ENCODE measurements at regions not wholly inside any gene's neighbourhood (a gene's known extent, or its start where the extent isn't known, plus 50 kb on each side); places are given as distances from the start of the nearest gene placed in this dataset.

DNA sequence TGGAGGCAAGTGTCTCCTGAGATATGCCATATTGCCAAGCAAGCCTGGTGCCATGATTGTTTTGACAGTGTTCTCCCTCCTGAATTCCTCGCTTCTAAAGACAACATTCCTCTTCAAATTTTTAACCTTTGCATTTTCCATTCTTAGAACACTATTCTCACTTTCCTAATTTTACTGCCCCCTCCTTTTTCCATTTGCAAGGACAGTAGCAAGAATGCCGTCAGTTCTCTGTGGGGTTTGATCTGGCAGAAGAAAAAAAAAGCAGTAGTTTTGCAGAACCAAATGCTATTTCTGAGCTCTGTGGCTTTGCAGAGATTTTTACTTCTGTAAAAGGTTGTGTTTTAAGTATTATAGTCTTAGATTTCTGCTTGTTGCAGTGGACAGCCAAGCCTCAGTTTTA, 295.2 kb downstream of the NUAK1 start:
- peaks cover 0 to 3% (median 0%) of the 10 kb centered on the region in 5 donors for H3K27me3 Mint-ChIP-seq

GRCh38 chr12:105843986-105844760, 294.6 kb downstream of the NUAK1 start:
- CTCF ChIA-PET, result no interaction called here
- DNase-seq, result no peak

More for the DNA sequence above, 295.2 kb downstream of the NUAK1 start:
- Histone ChIP-seq H3K9me3 (ENCODE audit: control insufficient read depth in 2 of 3, low read length in 3 of 3) (no peaks in the 10 kb centered on the region), H3K27ac (ENCODE audit: low read depth, low read length) (no peak overlapping the region), H3K4me1 (ENCODE audit: control insufficient read depth in 2 of 2, insufficient read depth in 2 of 2, low read length in 2 of 2) (no peaks in the 10 kb centered on the region), H3K27me3 (ENCODE audit: control insufficient read depth in 2 of 2, insufficient read depth in 2 of 2, low read length in 2 of 2) (no peaks in the 10 kb centered on the region), H3K4me3 (ENCODE audit: low read length) (no peak overlapping the region), H3K36me3 (ENCODE audit: control insufficient read depth in 2 of 3, insufficient read depth in 3 of 3, low read length in 3 of 3) (no peaks in the 10 kb centered on the region)
- no peaks in the 10 kb centered on the region for H3K4me1 Mint-ChIP-seq
- POLR2A ChIA-PET, result no interaction called here
- intact Hi-C loops (cut with micrococcal nuclease), result no loop called here
- DNase-seq (no peak), ATAC-seq (no peak)
- CTCF ChIA-PET, result no interaction called here
- H3K9me3 Mint-ChIP-seq, result peaks cover 0 to 2% (median 0%) of the 10 kb centered on the region in 11 donors
- H3K36me3 Mint-ChIP-seq, result no peaks in the 10 kb centered on the region
- no peak overlapping the region for H3K4me3 Mint-ChIP-seq
- H3K27ac Mint-ChIP-seq, result no peak overlapping the region

GRCh38 chr12:105846331-105846730, 292.4 kb downstream of the NUAK1 start:
- intact Hi-C loops (cut with micrococcal nuclease), result no loop called here
- ATAC-seq, result no peak
- H3K36me3 Mint-ChIP-seq, result no peaks in the 10 kb centered on the region
- no peaks in the 10 kb centered on the region for H3K36me3 ChIP-seq (ENCODE audit: control insufficient read depth in 2 of 3, insufficient read depth in 3 of 3, low read length in 3 of 3)
- H3K27ac Mint-ChIP-seq, result no peak overlapping the region
- CTCF ChIA-PET, result no interaction called here
- H3K4me1 Mint-ChIP-seq, result no peaks in the 10 kb centered on the region
- H3K27me3 Mint-ChIP-seq, result peaks cover 0 to 12% (median 10%) of the 10 kb centered on the region in 5 donors
- H3K4me3 Mint-ChIP-seq, result no peak overlapping the region
- POLR2A ChIA-PET, result no interaction called here
- no peak for DNase-seq
- no peaks in the 10 kb centered on the region for H3K27me3 ChIP-seq (ENCODE audit: control insufficient read depth in 2 of 2, insufficient read depth in 2 of 2, low read length in 2 of 2)
- no peak overlapping the region for H3K27ac ChIP-seq (ENCODE audit: low read depth, low read length)
- H3K9me3 Mint-ChIP-seq, result peaks cover 0 to 5% (median 0%) of the 10 kb centered on the region in 11 donors
- no peak overlapping the region for H3K4me3 ChIP-seq (ENCODE audit: low read length)
- H3K4me1 ChIP-seq (ENCODE audit: control insufficient read depth in 2 of 2, insufficient read depth in 2 of 2, low read length in 2 of 2), result no peaks in the 10 kb centered on the region
- no peaks in the 10 kb centered on the region for H3K9me3 ChIP-seq (ENCODE audit: control insufficient read depth in 2 of 3, low read length in 3 of 3)

More at GRCh38 chr12:105843986-105844760, 294.6 kb downstream of the NUAK1 start:
- ATAC-seq, result no peak
- Histone ChIP-seq H3K27me3 (ENCODE audit: control insufficient read depth in 2 of 2, insufficient read depth in 2 of 2, low read length in 2 of 2) (no peaks in the 10 kb centered on the region), H3K36me3 (ENCODE audit: control insufficient read depth in 2 of 3, insufficient read depth in 3 of 3, low read length in 3 of 3) (no peaks in the 10 kb centered on the region), H3K27ac (ENCODE audit: low read depth, low read length) (no peak overlapping the region), H3K4me1 (ENCODE audit: control insufficient read depth in 2 of 2, insufficient read depth in 2 of 2, low read length in 2 of 2) (no peaks in the 10 kb centered on the region), H3K4me3 (ENCODE audit: low read length) (no peak overlapping the region), H3K9me3 (ENCODE audit: control insufficient read depth in 2 of 3, low read length in 3 of 3) (no peaks in the 10 kb centered on the region)
- no peak overlapping the region for H3K27ac Mint-ChIP-seq
- H3K36me3 Mint-ChIP-seq, result no peaks in the 10 kb centered on the region
- POLR2A ChIA-PET, result no interaction called here
- H3K4me3 Mint-ChIP-seq, result no peak overlapping the region
- H3K9me3 Mint-ChIP-seq, result peaks cover 0 to 2% (median 0%) of the 10 kb centered on the region in 11 donors
- intact Hi-C loops (cut with micrococcal nuclease), result no loop called here
- peaks cover 0 to 3% (median 0%) of the 10 kb centered on the region in 5 donors for H3K27me3 Mint-ChIP-seq
- no peaks in the 10 kb centered on the region for H3K4me1 Mint-ChIP-seq

DNA sequence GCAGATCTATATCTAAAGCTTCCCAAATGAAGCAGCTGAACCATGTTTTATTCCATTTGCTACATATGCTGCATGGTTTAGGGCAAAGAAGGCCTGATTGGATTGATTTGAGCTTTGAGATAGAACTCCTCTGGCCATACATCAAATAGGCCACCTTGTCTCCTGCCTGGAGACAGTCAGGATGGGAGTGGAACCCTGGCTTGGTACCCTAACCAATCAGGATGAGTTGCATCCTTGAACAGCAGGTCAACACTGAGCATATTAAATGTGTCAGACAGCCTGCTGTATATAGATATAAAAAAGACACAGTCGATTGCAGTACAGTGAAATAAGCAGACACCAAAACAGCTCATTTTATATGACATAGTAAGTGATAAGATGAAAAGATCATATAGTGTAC, 291.7 kb downstream of the NUAK1 start:
- no peaks in the 10 kb centered on the region for H3K36me3 Mint-ChIP-seq
- H3K27me3 Mint-ChIP-seq, result peaks cover 0 to 13% (median 10%) of the 10 kb centered on the region in 5 donors
- H3K27ac Mint-ChIP-seq, result no peak overlapping the region
- no peak overlapping the region for H3K4me3 Mint-ChIP-seq
- Histone ChIP-seq H3K4me3 (ENCODE audit: low read length) (no peak overlapping the region), H3K9me3 (ENCODE audit: control insufficient read depth in 2 of 3, low read length in 3 of 3) (no peaks in the 10 kb centered on the region), H3K4me1 (ENCODE audit: control insufficient read depth in 2 of 2, insufficient read depth in 2 of 2, low read length in 2 of 2) (no peaks in the 10 kb centered on the region), H3K36me3 (ENCODE audit: control insufficient read depth in 2 of 3, insufficient read depth in 3 of 3, low read length in 3 of 3) (no peaks in the 10 kb centered on the region), H3K27ac (ENCODE audit: low read depth, low read length) (no peak overlapping the region), H3K27me3 (ENCODE audit: control insufficient read depth in 2 of 2, insufficient read depth in 2 of 2, low read length in 2 of 2) (no peaks in the 10 kb centered on the region)
- intact Hi-C loops (cut with micrococcal nuclease), result no loop called here
- DNase-seq, result no peak
- H3K4me1 Mint-ChIP-seq, result no peaks in the 10 kb centered on the region
- H3K9me3 Mint-ChIP-seq, result peaks cover 0 to 5% (median 0%) of the 10 kb centered on the region in 11 donors
- ChIA-PET CTCF (no interaction called here), POLR2A (no interaction called here)
- ATAC-seq, result no peak

DNA sequence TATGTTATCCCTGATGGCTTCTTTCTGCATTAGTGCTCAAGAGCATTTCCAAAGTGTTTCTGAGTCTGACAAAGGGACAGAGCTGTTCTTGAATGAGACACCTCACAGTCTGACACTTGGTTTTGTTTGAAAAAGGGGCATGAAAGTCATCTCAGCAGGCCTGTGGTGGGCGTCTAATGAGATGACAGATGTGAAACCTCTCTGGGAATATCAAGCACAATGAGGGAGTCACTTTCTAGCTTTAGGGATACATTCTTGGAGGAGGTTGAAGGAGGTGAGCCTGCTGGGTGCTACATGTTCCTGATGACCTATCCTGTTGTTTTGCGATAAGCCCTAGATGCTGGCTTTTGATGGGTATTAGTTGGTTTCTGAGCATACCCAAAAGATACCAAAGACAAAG, 290.5 kb downstream of the NUAK1 start:
- intact Hi-C loops (cut with micrococcal nuclease), result no loop called here
- ATAC-seq, result no peak
- POLR2A ChIA-PET, result no interaction called here
- Mint-ChIP-seq H3K4me1 (no peaks in the 10 kb centered on the region), H3K9me3 (peaks cover 0 to 5% (median 0%) of the 10 kb centered on the region in 11 donors), H3K27me3 (peaks cover 0 to 13% (median 10%) of the 10 kb centered on the region in 5 donors), H3K4me3 (no peak overlapping the region), H3K27ac (no peak overlapping the region), H3K36me3 (no peaks in the 10 kb centered on the region)
- CTCF ChIA-PET, result no interaction called here
- H3K27ac ChIP-seq (ENCODE audit: low read depth, low read length), result no peak overlapping the region
- H3K4me1 ChIP-seq (ENCODE audit: control insufficient read depth in 2 of 2, insufficient read depth in 2 of 2, low read length in 2 of 2), result no peaks in the 10 kb centered on the region
- no peak overlapping the region for H3K4me3 ChIP-seq (ENCODE audit: low read length)
- no peaks in the 10 kb centered on the region for H3K36me3 ChIP-seq (ENCODE audit: control insufficient read depth in 2 of 3, insufficient read depth in 3 of 3, low read length in 3 of 3)
- H3K27me3 ChIP-seq (ENCODE audit: control insufficient read depth in 2 of 2, insufficient read depth in 2 of 2, low read length in 2 of 2), result no peaks in the 10 kb centered on the region
- H3K9me3 ChIP-seq (ENCODE audit: control insufficient read depth in 2 of 3, low read length in 3 of 3), result no peaks in the 10 kb centered on the region
- no peak for DNase-seq

GRCh38 chr12:105850103-105850968, 288.4 kb downstream of the NUAK1 start:
- Mint-ChIP-seq H3K4me1 (no peaks in the 10 kb centered on the region), H3K27me3 (peaks cover 0 to 13% (median 10%) of the 10 kb centered on the region in 5 donors), H3K4me3 (no peak overlapping the region), H3K27ac (no peak overlapping the region), H3K36me3 (no peaks in the 10 kb centered on the region), H3K9me3 (peaks cover 0 to 5% (median 0%) of the 10 kb centered on the region in 11 donors)
- no peak for DNase-seq
- no peak overlapping the region for H3K4me3 ChIP-seq (ENCODE audit: low read length)
- intact Hi-C loops (cut with micrococcal nuclease), result no loop called here
- no peak for ATAC-seq
- no peaks in the 10 kb centered on the region for H3K27me3 ChIP-seq (ENCODE audit: control insufficient read depth in 2 of 2, insufficient read depth in 2 of 2, low read length in 2 of 2)
- H3K27ac ChIP-seq (ENCODE audit: low read depth, low read length), result no peak overlapping the region
- POLR2A ChIA-PET, result no interaction called here
- CTCF ChIA-PET, result no interaction called here
- H3K4me1 ChIP-seq (ENCODE audit: control insufficient read depth in 2 of 2, insufficient read depth in 2 of 2, low read length in 2 of 2), result no peaks in the 10 kb centered on the region
- H3K36me3 ChIP-seq (ENCODE audit: control insufficient read depth in 2 of 3, insufficient read depth in 3 of 3, low read length in 3 of 3), result no peaks in the 10 kb centered on the region
- H3K9me3 ChIP-seq (ENCODE audit: control insufficient read depth in 2 of 3, low read length in 3 of 3), result no peaks in the 10 kb centered on the region

Data from naive thymus-derived CD4-positive, alpha-beta T cell (primary cell).